ENCODE measurements at regions not wholly inside any gene's neighbourhood (a gene's known extent, or its start where the extent isn't known, plus 50 kb on each side); places are given as distances from the start of the nearest gene placed in this dataset.

GRCh38 chr1:13908128-13908527 is 208.1 kb downstream of the PRDM2 start:
- no peaks in the 10 kb centered on the region for H3K4me1 Mint-ChIP-seq (ENCODE audit: low read depth)
- H3K36me3 Mint-ChIP-seq = no peaks in the 10 kb centered on the region
- no peak overlapping the region for H3K27ac Mint-ChIP-seq
- H3K27me3 Mint-ChIP-seq = peaks cover 3% of the 10 kb centered on the region
- no peak overlapping the region for H3K4me3 Mint-ChIP-seq
- peaks cover 6% of the 10 kb centered on the region for H3K9me3 Mint-ChIP-seq (ENCODE audit: low read depth)

DNA sequence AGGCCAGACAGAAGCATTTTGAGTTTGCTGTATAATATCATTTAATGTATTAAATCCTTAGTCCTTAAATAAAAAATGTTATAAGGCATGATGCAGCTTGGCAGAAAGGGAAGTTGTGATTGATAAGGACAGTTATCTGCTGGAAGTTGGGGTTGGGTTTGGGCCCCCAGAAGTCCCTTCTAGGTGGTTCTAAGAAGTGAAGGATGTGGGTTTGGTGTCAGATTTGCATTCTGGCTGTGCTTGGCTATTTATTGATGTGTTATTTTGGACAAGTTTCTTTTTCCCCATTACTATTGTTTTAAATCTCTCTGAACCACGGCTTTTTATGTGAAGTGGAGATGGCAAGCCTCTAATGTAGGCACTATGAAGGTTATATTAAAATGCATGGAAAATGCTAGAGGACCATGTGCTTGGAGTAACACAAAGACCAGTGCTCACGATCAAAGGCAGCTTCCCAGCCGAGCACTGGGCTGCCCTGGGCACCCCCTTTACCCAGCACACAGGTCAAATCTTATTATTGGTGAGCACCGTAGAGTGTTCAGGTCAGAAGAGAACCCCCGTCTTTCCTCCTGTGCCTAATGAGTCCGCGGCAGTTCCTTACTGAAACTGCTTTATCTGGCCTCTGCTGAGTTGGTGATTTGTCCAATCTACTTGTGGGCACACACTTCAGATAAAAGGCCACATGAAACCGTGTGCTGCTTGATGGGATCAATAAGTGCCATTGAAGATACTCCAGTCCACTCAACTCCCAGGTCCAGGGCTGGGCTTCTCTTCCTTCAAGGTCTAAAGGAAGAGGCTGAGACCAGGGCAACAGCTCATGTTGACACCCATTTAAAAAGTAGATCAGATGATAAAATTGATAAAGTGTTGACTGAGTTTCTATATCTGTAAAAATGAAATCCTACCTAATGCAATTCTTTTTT is 212.0 kb downstream of the PRDM2 start:
- H3K9me3 Mint-ChIP-seq (ENCODE audit: low read depth) = no peaks in the 10 kb centered on the region
- H3K27me3 Mint-ChIP-seq = peaks cover 3% of the 10 kb centered on the region
- H3K36me3 Mint-ChIP-seq = no peaks in the 10 kb centered on the region
- H3K4me1 Mint-ChIP-seq (ENCODE audit: low read depth) = no peaks in the 10 kb centered on the region
- no peak overlapping the region for H3K4me3 Mint-ChIP-seq
- H3K27ac Mint-ChIP-seq = no peak overlapping the region

GRCh38 chr1:13913396-13913795 is 213.4 kb downstream of the PRDM2 start:
- no peaks in the 10 kb centered on the region for H3K9me3 Mint-ChIP-seq (ENCODE audit: low read depth)

GRCh38 chr1:13916530-13916929 is 216.5 kb downstream of the PRDM2 start:
- no peak overlapping the region for H3K4me3 Mint-ChIP-seq
- no peak overlapping the region for H3K27ac Mint-ChIP-seq
- no peaks in the 10 kb centered on the region for H3K4me1 Mint-ChIP-seq (ENCODE audit: low read depth)
- peaks cover 7% of the 10 kb centered on the region for H3K27me3 Mint-ChIP-seq
- H3K36me3 Mint-ChIP-seq = peaks cover 5% of the 10 kb centered on the region
- no peaks in the 10 kb centered on the region for H3K9me3 Mint-ChIP-seq (ENCODE audit: low read depth)

More at GRCh38 chr1:13913396-13913795, 213.4 kb downstream of the PRDM2 start:
- Mint-ChIP-seq H3K27ac (no peak overlapping the region), H3K27me3 (peaks cover 3% of the 10 kb centered on the region), H3K4me1 (ENCODE audit: low read depth) (no peaks in the 10 kb centered on the region), H3K36me3 (no peaks in the 10 kb centered on the region), H3K4me3 (no peak overlapping the region)

GRCh38 chr1:13917607-13918006 is 217.6 kb downstream of the PRDM2 start:
- Mint-ChIP-seq H3K27ac (no peak overlapping the region), H3K27me3 (peaks cover 7% of the 10 kb centered on the region), H3K9me3 (ENCODE audit: low read depth) (no peaks in the 10 kb centered on the region), H3K36me3 (peaks cover 5% of the 10 kb centered on the region), H3K4me1 (ENCODE audit: low read depth) (no peaks in the 10 kb centered on the region), H3K4me3 (no peak overlapping the region)

- no peaks in the 10 kb centered on the region for H3K4me1 Mint-ChIP-seq (ENCODE audit: low read depth)
Measured at GRCh38 chr1:13918862-13919261, 218.9 kb downstream of the PRDM2 start.

GRCh38 chr1:13921190-13921589 is 221.2 kb downstream of the PRDM2 start:
- Mint-ChIP-seq H3K9me3 (ENCODE audit: low read depth) (no peaks in the 10 kb centered on the region), H3K27ac (no peak overlapping the region), H3K4me1 (ENCODE audit: low read depth) (no peaks in the 10 kb centered on the region), H3K27me3 (peaks cover 10% of the 10 kb centered on the region), H3K4me3 (no peak overlapping the region), H3K36me3 (peaks cover 5% of the 10 kb centered on the region)

More at GRCh38 chr1:13918862-13919261, 218.9 kb downstream of the PRDM2 start:
- peaks cover 10% of the 10 kb centered on the region for H3K27me3 Mint-ChIP-seq
- no peak overlapping the region for H3K27ac Mint-ChIP-seq
- peaks cover 5% of the 10 kb centered on the region for H3K36me3 Mint-ChIP-seq
- H3K9me3 Mint-ChIP-seq (ENCODE audit: low read depth) = no peaks in the 10 kb centered on the region
- H3K4me3 Mint-ChIP-seq = no peak overlapping the region

GRCh38 chr1:13922466-13923110 is 222.6 kb downstream of the PRDM2 start:
- Mint-ChIP-seq H3K4me3 (no peak overlapping the region), H3K27ac (no peak overlapping the region)

GRCh38 chr1:13926556-13926955 is 226.6 kb downstream of the PRDM2 start:
- no peak overlapping the region for H3K27ac Mint-ChIP-seq
- H3K4me3 Mint-ChIP-seq = no peak overlapping the region
- H3K9me3 Mint-ChIP-seq (ENCODE audit: low read depth) = no peaks in the 10 kb centered on the region
- no peaks in the 10 kb centered on the region for H3K36me3 Mint-ChIP-seq
- H3K4me1 Mint-ChIP-seq (ENCODE audit: low read depth) = no peaks in the 10 kb centered on the region
- peaks cover 10% of the 10 kb centered on the region for H3K27me3 Mint-ChIP-seq

More at GRCh38 chr1:13922466-13923110, 222.6 kb downstream of the PRDM2 start:
- no peaks in the 10 kb centered on the region for H3K9me3 Mint-ChIP-seq (ENCODE audit: low read depth)
- no peaks in the 10 kb centered on the region for H3K4me1 Mint-ChIP-seq (ENCODE audit: low read depth)
- H3K36me3 Mint-ChIP-seq = peaks cover 5% of the 10 kb centered on the region
- peaks cover 10% of the 10 kb centered on the region for H3K27me3 Mint-ChIP-seq

DNA sequence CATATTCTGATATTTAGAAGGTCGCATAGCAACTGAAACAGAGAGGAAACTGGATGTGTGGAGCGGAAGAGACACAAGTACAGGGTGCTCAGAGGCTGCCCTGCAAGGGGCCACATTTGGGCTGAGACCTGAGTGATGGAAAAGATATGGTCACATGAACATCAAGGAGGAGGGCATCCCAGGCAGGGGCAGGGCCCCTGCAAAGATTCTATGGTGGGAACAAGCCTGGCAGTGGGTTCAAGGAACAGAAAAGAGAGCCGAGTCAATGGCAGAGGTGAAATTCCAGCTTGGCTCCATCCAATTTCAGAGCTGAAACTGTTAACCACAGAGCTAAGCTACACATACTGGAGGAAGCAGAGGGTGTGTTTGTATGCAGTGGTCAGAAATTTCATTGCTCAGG is 227.7 kb downstream of the PRDM2 start:
- Mint-ChIP-seq H3K4me3 (no peak overlapping the region), H3K9me3 (ENCODE audit: low read depth) (no peaks in the 10 kb centered on the region), H3K4me1 (ENCODE audit: low read depth) (no peaks in the 10 kb centered on the region), H3K27me3 (peaks cover 11% of the 10 kb centered on the region), H3K27ac (no peak overlapping the region), H3K36me3 (no peaks in the 10 kb centered on the region)

GRCh38 chr1:13929313-13929712 is 229.3 kb downstream of the PRDM2 start:
- no peaks in the 10 kb centered on the region for H3K4me1 Mint-ChIP-seq (ENCODE audit: low read depth)
- no peak overlapping the region for H3K4me3 Mint-ChIP-seq
- H3K9me3 Mint-ChIP-seq (ENCODE audit: low read depth) = no peaks in the 10 kb centered on the region
- no peaks in the 10 kb centered on the region for H3K36me3 Mint-ChIP-seq
- H3K27me3 Mint-ChIP-seq = peaks cover 8% of the 10 kb centered on the region
- H3K27ac Mint-ChIP-seq = no peak overlapping the region

GRCh38 chr1:13930151-13930550 is 230.2 kb downstream of the PRDM2 start:
- no peaks in the 10 kb centered on the region for H3K36me3 Mint-ChIP-seq
- H3K27me3 Mint-ChIP-seq = peaks cover 9% of the 10 kb centered on the region
- H3K27ac Mint-ChIP-seq = no peak overlapping the region
- H3K4me1 Mint-ChIP-seq (ENCODE audit: low read depth) = no peaks in the 10 kb centered on the region
- H3K4me3 Mint-ChIP-seq = no peak overlapping the region
- no peaks in the 10 kb centered on the region for H3K9me3 Mint-ChIP-seq (ENCODE audit: low read depth)

DNA sequence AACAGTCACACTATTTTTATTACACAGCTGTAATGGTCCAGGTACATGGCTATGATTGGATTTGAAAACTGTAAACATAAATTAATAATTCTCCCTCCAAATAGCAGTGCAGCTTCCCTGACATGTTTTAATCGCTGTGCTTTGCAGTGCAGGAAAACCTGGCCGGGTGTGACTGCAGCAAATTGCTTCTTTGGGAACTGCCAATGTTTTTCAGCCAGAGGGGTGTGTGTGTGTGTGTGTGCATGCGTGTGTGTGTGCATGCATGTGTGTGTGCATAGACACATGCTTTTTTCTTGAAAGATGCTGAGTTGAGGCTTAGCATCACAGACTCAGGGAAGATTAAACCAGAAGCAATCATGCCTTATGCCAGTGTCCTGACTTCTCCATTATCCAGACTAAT is 231.2 kb downstream of the PRDM2 start:
- H3K27me3 Mint-ChIP-seq = peaks cover 10% of the 10 kb centered on the region
- H3K36me3 Mint-ChIP-seq = no peaks in the 10 kb centered on the region
- H3K9me3 Mint-ChIP-seq (ENCODE audit: low read depth) = no peaks in the 10 kb centered on the region
- no peak overlapping the region for H3K4me3 Mint-ChIP-seq
- H3K27ac Mint-ChIP-seq = no peak overlapping the region
- no peaks in the 10 kb centered on the region for H3K4me1 Mint-ChIP-seq (ENCODE audit: low read depth)

DNA sequence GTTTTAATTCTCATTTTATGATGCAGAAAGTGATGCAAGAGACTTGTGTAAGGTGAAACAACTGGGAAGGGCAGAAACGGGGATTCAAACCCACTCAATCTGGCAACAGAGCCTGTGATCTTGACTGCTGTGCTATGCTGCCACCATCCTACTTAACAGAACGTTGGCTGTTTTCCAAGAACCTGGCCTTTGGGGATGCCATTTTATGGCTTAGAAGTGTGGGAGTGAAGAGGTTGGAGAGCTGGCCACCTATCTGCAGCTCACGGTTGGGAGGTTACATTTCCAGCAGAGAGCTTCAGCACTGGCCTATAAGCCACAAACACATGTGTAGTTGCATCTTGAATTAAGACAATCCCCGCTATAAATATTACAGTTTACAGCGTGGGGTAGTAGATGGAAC is 235.3 kb downstream of the PRDM2 start:
- no peaks in the 10 kb centered on the region for H3K4me1 Mint-ChIP-seq (ENCODE audit: low read depth)
- no peaks in the 10 kb centered on the region for H3K36me3 Mint-ChIP-seq
- H3K4me3 Mint-ChIP-seq = no peak overlapping the region
- H3K9me3 Mint-ChIP-seq (ENCODE audit: low read depth) = no peaks in the 10 kb centered on the region
- H3K27me3 Mint-ChIP-seq = peaks cover 8% of the 10 kb centered on the region
- H3K27ac Mint-ChIP-seq = no peak overlapping the region

DNA sequence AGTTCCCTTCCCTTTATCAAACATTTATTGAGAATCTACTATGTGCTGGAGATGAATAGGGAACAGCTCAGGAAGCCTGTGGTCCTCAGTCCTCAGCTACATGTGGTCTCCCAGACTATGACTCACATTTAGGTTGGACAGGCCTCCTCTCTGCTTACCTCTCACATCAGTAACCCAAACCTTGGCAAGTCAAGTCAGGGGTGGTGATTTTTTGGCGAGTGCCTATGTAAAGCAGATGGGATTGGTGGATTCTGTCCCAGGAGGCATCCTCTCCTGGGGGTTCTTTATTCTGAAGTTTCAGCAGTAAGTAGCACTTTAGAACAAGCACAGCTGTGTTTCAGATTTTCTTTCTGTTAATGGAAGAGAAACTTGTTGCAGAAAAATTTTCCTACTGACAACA is 241.3 kb downstream of the PRDM2 start:
- H3K27ac Mint-ChIP-seq = no peak overlapping the region
- peaks cover 7% of the 10 kb centered on the region for H3K9me3 Mint-ChIP-seq (ENCODE audit: low read depth)
- peaks cover 3% of the 10 kb centered on the region for H3K27me3 Mint-ChIP-seq
- no peaks in the 10 kb centered on the region for H3K4me1 Mint-ChIP-seq (ENCODE audit: low read depth)
- no peak overlapping the region for H3K4me3 Mint-ChIP-seq
- H3K36me3 Mint-ChIP-seq = peaks cover 2% of the 10 kb centered on the region
